GM12878 (cell line): ENCODE measurements at regions not wholly inside any gene's neighbourhood (a gene's known extent, or its start where the extent isn't known, plus 50 kb on each side); places are given as distances from the start of the nearest gene placed in this dataset.

ENCODE experiments used
- ATAC-seq: fragments of 200-7000 bp; cut with Tn5 transposase; 3 replicates; pipeline ENCODE4 v1.9.1; 2020; ENCODE audit warnings: mild to moderate bottlenecking, moderate library complexity
- BruUV-seq: library from RNA; stranded (reverse); fragments of 400-500 nt; replicated peaks from 2 replicates; lab custom pipeline; 2021; lab: Mats Ljungman, UMichigan
- CTCF ChIA-PET: fragments of 300-600 bp; sonication (Branson Sonifier 250); formaldehyde crosslinking; extraction: SDS; loops from one replicate; lab custom pipeline; 2021; ENCODE audit warnings: inconsistent platforms; lab: Yijun Ruan, JAX
- POLR2A ChIA-PET: fragments of 350-600 bp; formaldehyde crosslinking; extraction: SDS; loops from one replicate; lab custom pipeline; 2021; ENCODE audit warnings: inconsistent platforms; lab: Charles Lee
- RAD21 ChIA-PET: fragments of 300-600 bp; sonication (Branson Sonifier 250); formaldehyde crosslinking; loops from one replicate; lab custom pipeline; 2023; ENCODE audit warnings: antibody characterized with exemption; ENCODE audit not compliant: unreplicated experiment; lab: Charles Lee
- SMC1A ChIA-PET: fragments of 300-600 bp; sonication (Branson Sonifier 250); formaldehyde crosslinking; loops from one replicate; lab custom pipeline; 2023; ENCODE audit not compliant: unreplicated experiment, uncharacterized antibody; lab: Charles Lee
- DNase-seq: peaks from one replicate; pipeline ENCODE4 v3.0.0-alpha.2; 2011; ENCODE audit warnings: low read depth, low spot score
- FAIRE-seq: peaks from 3 replicates; lab custom pipeline; 2011; peaks lifted over from hg19 to GRCh38; lab: Jason Lieb, UNC
- H2AFZ ChIP-seq: 2 replicates; pipeline ENCODE4 v1.6.0; 2011; ENCODE audit warnings: low read depth, low read length, control low read depth; ENCODE audit not compliant: control insufficient read depth
- H3K27ac ChIP-seq: 2 replicates; pipeline ENCODE4 v1.5.1; 2011; ENCODE audit warnings: control low read depth; ENCODE audit not compliant: control insufficient read depth, insufficient read depth
- H3K27me3 ChIP-seq, 2 experiments: replicated peaks in 1 of 2; 2 replicates each; pipeline versions ENCODE4 v1.6.0 to v1.6.1; 2011; ENCODE audit warnings: low read length in 1 of 2; ENCODE audit not compliant: control insufficient read depth in 2 of 2, insufficient read depth in 2 of 2
- H3K36me3 ChIP-seq, 2 experiments: 2 replicates each; pipeline ENCODE4 v1.5.1; 2011; ENCODE audit warnings: low read length in 1 of 2; ENCODE audit not compliant: control insufficient read depth in 2 of 2, insufficient read depth in 2 of 2
- H3K4me1 ChIP-seq: 2 replicates; pipeline ENCODE4 v1.6.1; 2011; ENCODE audit warnings: mild to moderate bottlenecking, low read length, moderate library complexity, mixed read lengths; ENCODE audit not compliant: control insufficient read depth, insufficient read depth
- H3K4me2 ChIP-seq: 2 replicates; pipeline ENCODE4 v1.6.0; 2011; ENCODE audit warnings: control low read depth; ENCODE audit not compliant: control insufficient read depth, insufficient read depth
- H3K4me3 ChIP-seq: fragments of 200-600 bp; sonication (generic); 2 replicates; pipeline ENCODE4 v1.5.1; 2016
- H3K79me2 ChIP-seq: 2 replicates; pipeline ENCODE4 v1.6.0; 2011; ENCODE audit warnings: low read length; ENCODE audit not compliant: control insufficient read depth, insufficient read depth
- H3K9ac ChIP-seq: 2 replicates; pipeline ENCODE4 v1.8.0; 2011; ENCODE audit warnings: low read length, control low read depth, mixed read lengths; ENCODE audit not compliant: control insufficient read depth, insufficient read depth
- H3K9me3 ChIP-seq: replicated peaks from 3 replicates; pipeline ENCODE4 v1.5.1; 2011; ENCODE audit warnings: mild to moderate bottlenecking, low read length; ENCODE audit not compliant: control insufficient read depth, insufficient read depth
- H4K20me1 ChIP-seq: 2 replicates; pipeline ENCODE4 v1.6.0; 2011; ENCODE audit not compliant: control insufficient read depth, insufficient read depth
- ATF7 ChIP-seq: fragments of 450-650 bp; IDR thresholded peaks from 2 replicates; pipeline ENCODE4 v1.6.1; 2016; ENCODE audit warnings: low read depth, mild to moderate bottlenecking
- CHD4 ChIP-seq: fragments of 200-600 bp; sonication (generic); IDR thresholded peaks from 2 replicates; pipeline ENCODE4 v1.6.1; 2016; ENCODE audit warnings: mild to moderate bottlenecking
- FOS ChIP-seq: IDR thresholded peaks from 3 replicates; pipeline ENCODE4 v1.6.1; 2011; ENCODE audit warnings: borderline replicate concordance; ENCODE audit not compliant: insufficient read length; ENCODE audit errors: extremely low read depth
- FOXK2 ChIP-seq: fragments of 450-650 bp; IDR thresholded peaks from 2 replicates; pipeline ENCODE4 v1.6.1; 2017; ENCODE audit warnings: mild to moderate bottlenecking, moderate library complexity
- JUNB ChIP-seq: IDR thresholded peaks from 2 replicates; pipeline ENCODE4 v1.6.1; 2016; ENCODE audit warnings: antibody characterized with exemption, mild to moderate bottlenecking
- MEF2A ChIP-seq: IDR thresholded peaks from 2 replicates; pipeline ENCODE4 v1.6.1; 2011; ENCODE audit warnings: low read depth, mild to moderate bottlenecking, low read length, moderate library complexity; ENCODE audit not compliant: insufficient read depth
- MEF2B ChIP-seq: fragments of 450-650 bp; IDR thresholded peaks from 2 replicates; pipeline ENCODE4 v1.6.1; 2018; ENCODE audit warnings: mild to moderate bottlenecking, moderate library complexity; ENCODE audit not compliant: partially characterized antibody, poor library complexity, severe bottlenecking
- MYC ChIP-seq: IDR thresholded peaks from 2 replicates; pipeline ENCODE4 v1.6.1; 2011; ENCODE audit warnings: mild to moderate bottlenecking, low read length, moderate library complexity, inconsistent platforms; ENCODE audit not compliant: insufficient read depth, insufficient replicate concordance, insufficient read length, severe bottlenecking
- NRF1 ChIP-seq: conservative IDR thresholded peaks from 2 replicates; pipeline ENCODE4 v1.6.1; 2011; ENCODE audit warnings: mild to moderate bottlenecking, low read depth, low read length, improper control_type of control experiment
- RFX5 ChIP-seq: IDR thresholded peaks from 2 replicates; pipeline ENCODE4 v1.6.1; 2011; ENCODE audit warnings: low read depth, low read length, improper control_type of control experiment
- SMAD5 ChIP-seq: IDR thresholded peaks from 2 replicates; pipeline ENCODE4 v1.6.1; 2016; ENCODE audit warnings: antibody characterized with exemption, low read depth
- SUZ12 ChIP-seq: fragments of 200-600 bp; sonication (generic); IDR thresholded peaks from one replicate; pipeline ENCODE4 v1.6.1; 2018; ENCODE audit warnings: antibody characterized with exemption, mild to moderate bottlenecking; ENCODE audit not compliant: unreplicated experiment
- WGBS: methylation state at CpG from one replicate; pipeline ENCODE4 v1.1.6; 2016; ENCODE audit warnings: low lambda C conversion rate; ENCODE audit not compliant: insufficient replicate concordance, insufficient coverage; ENCODE audit errors: missing lambda C conversion rate; 5-methylcytosine and 5-hydroxymethylcytosine counted together
- in situ Hi-C: fragments of 300-500 bp; cut with MboI; formaldehyde crosslinking; loops from 9 replicates; pipeline ENCODE4 v1.14.3; 2018; ENCODE audit warnings: mixed read lengths
- intact Hi-C: fragments of 100-400 bp; cut with micrococcal nuclease; formaldehyde crosslinking; loops from one replicate; pipeline ENCODE4 v1.14.2; 2022; ENCODE audit not compliant: unreplicated experiment
- TF ChIP-seq, protein P1 (sequence below): IDR thresholded peaks from 2 replicates; pipeline ENCODE4 v1.6.1; 2012; ENCODE audit warnings: low read depth, low read length, improper control_type of control experiment
- TF ChIP-seq, protein P2 (sequence below): fragments of 150-350 bp; IDR thresholded peaks from 2 replicates; pipeline ENCODE4 v1.6.1; 2014; ENCODE audit warnings: mild to moderate bottlenecking, low read depth, low read length

DNA sequence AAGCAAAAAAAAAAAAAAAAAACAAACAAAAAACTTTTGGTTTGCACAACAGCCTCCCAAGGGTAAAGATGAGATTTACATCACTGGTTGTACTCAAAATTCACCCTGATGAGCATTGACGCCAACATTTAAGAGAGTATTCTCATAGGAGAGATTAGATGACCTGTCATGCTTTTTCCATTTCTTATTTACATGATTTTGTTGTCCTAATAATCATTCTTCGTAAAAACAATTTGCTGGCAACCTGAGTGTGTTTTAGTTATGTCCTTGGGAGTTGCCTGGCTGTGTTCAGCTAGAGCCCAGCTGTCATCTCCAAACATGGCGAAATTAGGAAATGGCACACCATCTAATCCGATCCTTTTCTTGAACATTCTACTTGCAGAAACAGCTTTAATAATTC, 186.4 kb upstream of the MRPS30 start (continued):
- TF ChIP-seq MYC, result no peak

DNA sequence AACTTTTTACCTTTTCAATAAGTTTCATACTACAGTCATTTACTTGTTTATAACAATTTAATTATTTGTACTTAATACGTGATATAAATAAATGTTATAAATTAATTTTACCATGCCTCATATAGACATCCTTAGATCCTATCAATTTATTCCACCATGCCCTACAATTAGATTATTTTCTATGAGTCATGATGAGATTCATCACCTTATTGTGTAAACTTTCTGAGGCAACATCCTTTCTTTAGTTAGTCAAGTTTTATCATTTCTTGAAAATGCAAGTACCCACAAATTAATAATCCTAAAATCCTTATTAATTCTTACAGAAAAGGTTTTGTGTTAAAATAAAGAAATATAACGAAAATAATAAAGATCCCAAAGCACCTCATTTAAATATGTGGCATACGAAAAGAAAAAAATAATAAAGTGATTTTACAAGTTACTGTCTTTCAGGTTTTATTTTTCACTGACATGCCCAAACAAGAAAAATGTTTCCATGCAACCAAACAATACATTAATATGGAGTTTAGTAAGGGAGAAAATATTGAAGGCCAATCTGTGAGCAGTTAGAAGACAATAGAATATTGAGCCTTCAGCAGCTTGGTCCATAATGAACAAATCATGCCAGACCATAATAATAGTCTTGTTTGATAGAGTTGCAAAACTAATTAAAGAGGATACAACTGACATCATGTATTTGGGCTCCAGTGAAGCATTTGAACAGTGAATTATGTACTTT, 188.7 kb upstream of the MRPS30 start:
- H3K4me1 ChIP-seq, result no peaks in the 10 kb centered on the region
- H4K20me1 ChIP-seq, result no peaks in the 10 kb centered on the region
- DNase-seq (no peak), ATAC-seq (no peak), FAIRE-seq (no peak)
- RAD21 ChIA-PET, result no interaction called here
- SMC1A ChIA-PET, result no interaction called here
- intact Hi-C loops, result no loop called here
- no peaks in the 10 kb centered on the region for H3K36me3 ChIP-seq
- POLR2A ChIA-PET, result no interaction called here
- no peak overlapping the region for H3K27ac ChIP-seq
- H3K9me3 ChIP-seq, result no peaks in the 10 kb centered on the region
- H3K27me3 ChIP-seq, result no peaks in the 10 kb centered on the region
- in situ Hi-C loops, result no loop called here
- H3K4me2 ChIP-seq, result no peak overlapping the region
- no TSS peak for BruUV-seq
- WGBS, result 41% methylated on average over 3 of the region's 3 CpGs
- H3K4me3 ChIP-seq, result no peak overlapping the region
- CTCF ChIA-PET, result no interaction called here
- H3K79me2 ChIP-seq, result no peaks in the 10 kb centered on the region
- TF ChIP-seq NRF1 (no peak), RFX5 (no peak), FOXK2 (no peak)
- no peak overlapping the region for H3K9ac ChIP-seq
- H2AFZ ChIP-seq, result no peak overlapping the region

DNA sequence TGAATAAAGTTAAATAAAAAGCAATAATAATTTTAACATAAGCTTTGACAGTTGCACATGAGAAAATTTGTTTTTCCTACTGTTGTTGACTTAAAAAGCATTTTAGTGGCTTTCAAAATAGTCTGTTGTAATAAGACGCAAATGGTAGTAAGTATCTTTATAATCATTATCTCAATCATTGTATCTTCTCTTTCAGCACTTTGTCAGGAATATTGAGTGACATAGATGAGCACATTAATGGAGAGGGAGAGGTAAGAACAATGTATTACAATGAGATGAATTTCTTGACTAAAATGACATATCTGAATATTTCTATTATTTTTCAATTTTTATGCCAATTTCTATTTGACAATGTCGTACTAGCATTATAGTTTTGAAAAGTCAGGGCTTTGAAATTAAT, 193.9 kb upstream of the MRPS30 start:
- H3K27ac ChIP-seq, result no peak overlapping the region
- in situ Hi-C loops (no loop called here), intact Hi-C loops (no loop called here)
- H3K9me3 ChIP-seq, result no peaks in the 10 kb centered on the region
- H3K4me2 ChIP-seq, result no peak overlapping the region
- no peaks in the 10 kb centered on the region for H4K20me1 ChIP-seq
- no peaks in the 10 kb centered on the region for H3K4me1 ChIP-seq
- no peaks in the 10 kb centered on the region for H3K79me2 ChIP-seq
- RAD21 ChIA-PET, result no interaction called here
- no peak for FAIRE-seq
- ATAC-seq, result no peak
- POLR2A ChIA-PET, result no interaction called here
- no peak for DNase-seq
- BruUV-seq, result no TSS peak
- WGBS, result 39% methylated on average over 2 of the region's 2 CpGs
- SMC1A ChIA-PET, result interaction anchor here (1.1 kb wide), 1 partner anchor 21 kb away, joined by 3 read pairs; no protein-coding TSS in a partner anchor
- CTCF ChIA-PET, result interaction anchor here (1.9 kb wide), 1 partner anchor 11 kb away, joined by 5 read pairs; no protein-coding TSS in a partner anchor
- H2AFZ ChIP-seq, result no peak overlapping the region
- H3K36me3 ChIP-seq, result no peaks in the 10 kb centered on the region
- no peak overlapping the region for H3K9ac ChIP-seq
- no peak overlapping the region for H3K4me3 ChIP-seq
- H3K27me3 ChIP-seq, result no peaks in the 10 kb centered on the region
- TF ChIP-seq SUZ12 (no peak), MEF2B (no peak), FOS (no peak), SMAD5 (no peak), JUNB (no peak), CHD4 (no peak), ATF7 (no peak), MEF2A (no peak)
- TF ChIP-seq, protein P1, sequence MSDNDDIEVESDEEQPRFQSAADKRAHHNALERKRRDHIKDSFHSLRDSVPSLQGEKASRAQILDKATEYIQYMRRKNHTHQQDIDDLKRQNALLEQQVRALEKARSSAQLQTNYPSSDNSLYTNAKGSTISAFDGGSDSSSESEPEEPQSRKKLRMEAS, result no peak
- TF ChIP-seq, protein P2, sequence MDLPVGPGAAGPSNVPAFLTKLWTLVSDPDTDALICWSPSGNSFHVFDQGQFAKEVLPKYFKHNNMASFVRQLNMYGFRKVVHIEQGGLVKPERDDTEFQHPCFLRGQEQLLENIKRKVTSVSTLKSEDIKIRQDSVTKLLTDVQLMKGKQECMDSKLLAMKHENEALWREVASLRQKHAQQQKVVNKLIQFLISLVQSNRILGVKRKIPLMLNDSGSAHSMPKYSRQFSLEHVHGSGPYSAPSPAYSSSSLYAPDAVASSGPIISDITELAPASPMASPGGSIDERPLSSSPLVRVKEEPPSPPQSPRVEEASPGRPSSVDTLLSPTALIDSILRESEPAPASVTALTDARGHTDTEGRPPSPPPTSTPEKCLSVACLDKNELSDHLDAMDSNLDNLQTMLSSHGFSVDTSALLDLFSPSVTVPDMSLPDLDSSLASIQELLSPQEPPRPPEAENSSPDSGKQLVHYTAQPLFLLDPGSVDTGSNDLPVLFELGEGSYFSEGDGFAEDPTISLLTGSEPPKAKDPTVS, result no peak
